Neuron (in vitro differentiated cells): ENCODE measurements at regions not wholly inside any gene's neighbourhood (a gene's known extent, or its start where the extent isn't known, plus 50 kb on each side); places are given as distances from the start of the nearest gene placed in this dataset.

Source experiments
- H2AFZ ChIP-seq: one replicate; pipeline ENCODE4 v1.6.1; 2013; ENCODE audit warnings: low read depth, mild to moderate bottlenecking, inconsistent platforms, low read length, moderate library complexity
- H3K27me3 ChIP-seq: one replicate; pipeline ENCODE4 v1.6.1; 2013; ENCODE audit warnings: low read length; ENCODE audit not compliant: insufficient read depth
- H3K36me3 ChIP-seq: one replicate; pipeline ENCODE4 v1.6.1; 2013; ENCODE audit warnings: low read length; ENCODE audit not compliant: insufficient read depth
- H3K4me1 ChIP-seq: one replicate; pipeline ENCODE4 v1.6.1; 2013; ENCODE audit warnings: low read length; ENCODE audit not compliant: insufficient read depth
- H3K4me3 ChIP-seq: 2 replicates; pipeline ENCODE4 v1.5.1; 2013; ENCODE audit warnings: mild to moderate bottlenecking, low read length, moderate library complexity
- H3K9me3 ChIP-seq: one replicate; pipeline ENCODE4 v1.6.1; 2013; ENCODE audit warnings: low read length

GRCh38 chr11:122168218-122168617, 52.2 kb upstream of the BLID start:
- H3K36me3 ChIP-seq = no peaks in the 10 kb centered on the region
- no peaks in the 10 kb centered on the region for H3K4me1 ChIP-seq
- no peaks in the 10 kb centered on the region for H3K27me3 ChIP-seq
- H2AFZ ChIP-seq = no peak overlapping the region
- H3K4me3 ChIP-seq = no peak overlapping the region
- H3K9me3 ChIP-seq = no peaks in the 10 kb centered on the region

GRCh38 chr11:122167100-122167499, 51.1 kb upstream of the BLID start:
- H3K27me3 ChIP-seq = no peaks in the 10 kb centered on the region
- H3K36me3 ChIP-seq = no peaks in the 10 kb centered on the region
- no peaks in the 10 kb centered on the region for H3K9me3 ChIP-seq
- no peak overlapping the region for H2AFZ ChIP-seq
- no peak overlapping the region for H3K4me3 ChIP-seq
- H3K4me1 ChIP-seq = no peaks in the 10 kb centered on the region

DNA sequence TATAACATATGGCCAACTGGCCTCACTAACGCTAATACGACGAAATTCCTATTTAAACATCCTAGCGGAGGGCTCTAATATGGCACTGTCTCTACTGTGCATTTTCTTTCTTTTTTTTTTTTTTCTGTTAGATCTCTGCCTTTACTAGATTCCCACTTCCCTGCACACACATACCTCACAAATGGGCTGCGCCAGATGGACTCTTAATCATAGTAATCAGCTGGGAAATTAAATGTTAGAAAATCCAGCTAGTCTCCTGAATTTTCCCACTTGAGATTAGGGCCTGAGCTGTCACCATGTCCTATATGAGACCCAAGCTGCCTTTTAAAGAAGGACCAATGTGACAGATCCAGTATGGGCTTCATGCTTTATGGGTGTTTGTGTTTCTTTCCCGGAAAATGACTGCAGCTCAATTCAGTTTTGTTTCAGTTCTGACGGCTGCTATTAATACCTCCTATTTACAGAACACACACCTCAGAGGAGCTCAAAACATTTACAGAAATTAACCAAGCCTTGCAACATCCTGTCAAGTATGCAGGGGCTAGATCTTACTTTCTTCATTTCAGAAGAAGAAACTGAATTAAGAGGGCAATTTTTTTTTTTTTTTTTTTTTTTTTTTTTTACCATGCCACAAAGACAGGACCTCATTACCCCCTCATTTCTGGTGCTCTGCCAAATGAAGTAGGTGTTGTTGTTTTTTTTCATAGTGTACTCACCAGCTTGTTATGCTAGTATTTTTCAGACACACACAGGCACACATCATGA, 49.8 kb upstream of the BLID start:
- Histone ChIP-seq H3K9me3 (no peaks in the 10 kb centered on the region), H3K36me3 (no peaks in the 10 kb centered on the region), H3K4me1 (no peaks in the 10 kb centered on the region), H3K4me3 (no peak overlapping the region), H2AFZ (no peak overlapping the region), H3K27me3 (no peaks in the 10 kb centered on the region)
